ENCODE measurements at regions not wholly inside any gene's neighbourhood (a gene's known extent, or its start where the extent isn't known, plus 50 kb on each side); places are given as distances from the start of the nearest gene placed in this dataset.
"Not testable (repeated sequence)": the region's sequence is repeated elsewhere in the genome, so short reads cannot be mapped to it uniquely, and the experiment has no call there.

DNA sequence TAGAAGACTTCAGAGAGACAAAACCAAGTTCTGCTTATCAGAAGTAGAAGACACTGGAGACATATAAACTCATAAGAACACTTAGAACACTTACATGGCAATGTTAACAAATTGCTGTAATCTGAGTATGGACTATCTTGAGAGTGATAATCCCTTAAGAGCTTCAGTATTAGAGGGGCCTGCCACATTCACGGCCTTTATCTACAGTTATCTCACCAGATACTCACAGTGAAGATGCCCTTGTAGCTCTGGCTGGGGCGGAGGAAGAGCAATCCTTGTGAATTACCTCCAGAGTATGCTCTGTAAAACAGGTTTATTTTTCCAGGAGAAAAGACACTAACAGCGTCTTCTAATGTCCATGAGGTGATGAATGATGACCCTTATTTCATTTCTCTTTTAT lies 762.8 kb downstream of the FAM181B start:
- H3K9me3 Mint-ChIP-seq: no peaks in the 10 kb centered on the region
- no peaks in the 10 kb centered on the region for H3K36me3 Mint-ChIP-seq (ENCODE audit: low read depth)
- DNase-seq (ENCODE audit: low spot score): no peak
- no peaks in the 10 kb centered on the region for H3K4me1 Mint-ChIP-seq (ENCODE audit: low read depth)
- H3K27ac Mint-ChIP-seq: no peak overlapping the region
- no peaks in the 10 kb centered on the region for H3K27me3 Mint-ChIP-seq (ENCODE audit: low read depth)
- no peak overlapping the region for H3K4me3 Mint-ChIP-seq

DNA sequence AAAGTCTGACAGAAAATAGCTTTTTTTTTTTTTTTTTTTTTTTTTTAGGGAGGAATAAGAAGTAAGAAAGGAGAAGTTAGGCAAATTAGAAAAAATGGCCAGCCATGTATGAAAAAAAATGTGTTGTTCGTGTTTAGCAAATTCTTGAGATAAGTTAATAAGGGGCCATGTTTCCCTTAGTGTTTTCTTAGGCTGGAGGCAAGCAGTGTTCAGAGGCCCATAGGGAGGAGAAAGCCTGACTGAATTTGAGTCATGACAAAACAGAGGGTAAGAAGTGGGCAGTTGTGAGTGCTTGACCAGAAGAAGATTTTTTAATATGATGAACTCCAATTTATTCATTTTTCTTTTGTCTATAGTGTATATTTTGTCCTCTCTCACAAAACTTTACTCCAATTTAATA lies 766.4 kb downstream of the FAM181B start:
- no peak overlapping the region for H3K4me3 Mint-ChIP-seq
- no peaks in the 10 kb centered on the region for H3K36me3 Mint-ChIP-seq (ENCODE audit: low read depth)
- no peaks in the 10 kb centered on the region for H3K9me3 Mint-ChIP-seq
- DNase-seq (ENCODE audit: low spot score): no peak
- no peak overlapping the region for H3K27ac Mint-ChIP-seq
- H3K4me1 Mint-ChIP-seq (ENCODE audit: low read depth): peaks cover 11% of the 10 kb centered on the region
- no peaks in the 10 kb centered on the region for H3K27me3 Mint-ChIP-seq (ENCODE audit: low read depth)

DNA sequence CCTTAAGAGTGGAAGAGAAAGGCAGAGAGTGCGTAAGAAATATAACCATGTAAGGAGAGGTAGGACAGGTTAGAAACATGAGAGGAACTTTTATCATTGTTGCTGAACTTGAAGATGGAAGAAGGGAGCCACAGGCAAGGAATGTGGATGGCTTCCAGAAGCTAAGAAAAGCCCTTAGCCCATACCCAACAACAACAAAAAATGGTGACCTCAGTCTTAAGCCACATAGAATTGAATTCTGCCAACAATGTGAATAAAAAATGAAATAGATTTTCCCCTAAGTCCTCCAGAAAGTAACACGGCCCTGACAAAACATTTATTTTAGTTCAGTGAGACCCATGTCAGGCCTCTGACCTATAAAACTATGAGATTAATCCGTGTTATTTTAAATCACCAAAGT lies 767.3 kb downstream of the FAM181B start:
- DNase-seq (ENCODE audit: low spot score): no peak
- Mint-ChIP-seq H3K4me1 (ENCODE audit: low read depth) (peaks cover 12% of the 10 kb centered on the region), H3K27ac (no peak overlapping the region), H3K36me3 (ENCODE audit: low read depth) (no peaks in the 10 kb centered on the region), H3K27me3 (ENCODE audit: low read depth) (no peaks in the 10 kb centered on the region), H3K4me3 (no peak overlapping the region), H3K9me3 (no peaks in the 10 kb centered on the region)

DNA sequence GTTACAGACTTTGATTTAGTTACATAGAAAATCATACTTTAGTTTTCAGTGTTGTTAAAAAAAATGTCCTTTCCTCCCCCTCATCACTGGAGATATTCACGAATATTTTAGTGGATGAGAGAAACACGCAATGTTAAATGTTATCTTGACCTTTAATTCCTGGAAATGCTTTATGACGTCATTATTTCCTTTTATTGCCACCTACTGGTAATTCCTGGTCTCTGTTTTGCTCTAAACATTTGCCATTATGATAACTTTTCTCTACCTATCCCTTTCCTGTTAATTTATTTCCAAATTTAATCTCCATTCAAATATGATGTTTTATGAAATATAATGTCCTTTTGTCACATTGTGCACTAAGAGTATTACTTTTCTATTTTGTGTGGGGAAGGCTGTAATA lies 770.6 kb downstream of the FAM181B start:
- H3K27me3 Mint-ChIP-seq (ENCODE audit: low read depth): no peaks in the 10 kb centered on the region
- H3K4me1 Mint-ChIP-seq (ENCODE audit: low read depth): peaks cover 17% of the 10 kb centered on the region
- no peak overlapping the region for H3K4me3 Mint-ChIP-seq
- no peaks in the 10 kb centered on the region for H3K36me3 Mint-ChIP-seq (ENCODE audit: low read depth)
- H3K9me3 Mint-ChIP-seq: no peaks in the 10 kb centered on the region
- no peak for DNase-seq (ENCODE audit: low spot score)
- no peak overlapping the region for H3K27ac Mint-ChIP-seq

DNA sequence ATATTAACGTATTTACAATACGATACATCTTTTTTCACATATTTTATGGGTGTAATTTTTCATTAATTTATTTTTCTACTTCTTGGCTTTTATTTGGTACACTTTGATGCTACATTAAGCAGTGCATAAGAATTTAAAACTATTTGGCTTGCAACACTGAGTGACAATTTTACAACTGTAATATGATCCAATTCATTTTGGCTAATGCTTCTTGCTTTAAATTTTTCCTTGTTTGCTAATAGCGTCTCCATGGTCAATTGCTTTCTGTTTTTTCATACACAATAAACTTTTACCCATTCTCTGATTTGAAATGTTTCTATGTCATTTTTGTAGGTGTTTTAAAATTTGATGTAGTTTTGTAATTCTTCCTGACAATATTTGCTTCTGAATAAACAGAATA lies 773.2 kb downstream of the FAM181B start:
- Mint-ChIP-seq H3K36me3 (ENCODE audit: low read depth) (no peaks in the 10 kb centered on the region), H3K27ac (no peak overlapping the region), H3K4me3 (no peak overlapping the region), H3K27me3 (ENCODE audit: low read depth) (no peaks in the 10 kb centered on the region), H3K4me1 (ENCODE audit: low read depth) (peaks cover 17% of the 10 kb centered on the region), H3K9me3 (no peaks in the 10 kb centered on the region)
- DNase-seq (ENCODE audit: low spot score): no peak

DNA sequence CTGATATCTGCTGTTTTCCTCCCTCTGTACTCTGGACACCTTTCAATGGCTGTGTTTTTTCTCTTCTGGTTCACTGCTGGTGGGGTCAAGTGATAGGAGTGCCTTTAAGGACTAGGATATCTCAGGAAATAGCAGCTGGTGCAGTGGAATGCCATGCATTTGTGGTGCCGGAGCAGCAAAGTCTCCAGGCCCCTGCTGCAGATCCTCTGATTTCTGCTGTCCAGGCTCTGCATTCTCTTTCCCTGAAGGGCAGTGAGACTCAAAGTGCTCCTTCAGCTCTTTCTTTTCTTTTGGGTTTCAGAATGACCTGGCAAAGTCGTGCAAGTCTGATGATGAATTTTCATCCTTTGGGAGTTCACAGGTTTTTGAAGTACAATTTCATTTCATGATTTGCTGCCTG lies 774.3 kb downstream of the FAM181B start:
- H3K27me3 Mint-ChIP-seq (ENCODE audit: low read depth): no peaks in the 10 kb centered on the region
- DNase-seq (ENCODE audit: low spot score): no peak

DNA sequence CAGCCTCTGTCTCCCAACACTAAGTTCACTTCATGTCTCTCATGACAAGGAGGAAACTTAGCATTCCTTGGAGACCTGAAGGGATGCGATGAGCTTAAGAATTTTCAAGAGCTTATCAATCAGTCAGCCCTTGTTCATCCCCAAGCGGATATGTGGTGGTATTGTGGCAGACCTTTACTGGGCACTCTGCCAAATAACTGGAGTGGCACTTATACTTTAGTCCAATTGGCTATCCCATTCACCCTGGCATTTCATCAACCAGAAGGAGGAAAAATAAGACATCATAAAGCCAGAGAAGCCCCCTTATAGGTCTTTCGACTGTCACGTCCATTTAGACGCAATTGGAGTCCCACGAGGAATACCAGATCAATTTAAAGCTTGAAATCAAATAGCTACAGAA lies 779.4 kb downstream of the FAM181B start:
- H3K27ac Mint-ChIP-seq; H3K36me3 Mint-ChIP-seq (ENCODE audit: low read depth); H3K4me1 Mint-ChIP-seq (ENCODE audit: low read depth); H3K9me3 Mint-ChIP-seq; H3K4me3 Mint-ChIP-seq; H3K27me3 Mint-ChIP-seq (ENCODE audit: low read depth); DNase-seq (ENCODE audit: low spot score): not testable (repeated sequence)

More for the DNA sequence above, 774.3 kb downstream of the FAM181B start:
- Mint-ChIP-seq H3K4me1 (ENCODE audit: low read depth) (peaks cover 17% of the 10 kb centered on the region), H3K9me3 (no peaks in the 10 kb centered on the region), H3K27ac (no peak overlapping the region), H3K36me3 (ENCODE audit: low read depth) (no peaks in the 10 kb centered on the region), H3K4me3 (no peak overlapping the region)

DNA sequence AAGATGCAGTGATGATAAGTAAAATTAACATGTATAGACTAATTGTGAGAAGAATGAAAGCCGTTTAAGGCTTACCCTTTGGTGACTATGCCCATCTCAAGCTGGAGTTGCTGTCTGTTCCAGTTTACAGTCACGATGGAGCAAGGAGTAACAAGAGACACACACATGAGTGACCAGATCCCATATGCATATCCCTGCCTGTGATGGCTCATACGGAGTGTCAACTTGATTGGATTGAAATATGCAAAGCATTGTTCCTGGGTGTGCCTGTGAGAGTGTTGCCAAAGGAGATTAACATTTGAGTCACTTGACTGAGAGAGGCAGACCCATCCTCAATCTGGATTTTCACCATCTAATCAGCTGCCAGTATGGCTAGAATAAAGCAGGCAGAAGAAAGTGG lies 786.8 kb downstream of the FAM181B start:
- no peaks in the 10 kb centered on the region for H3K4me1 Mint-ChIP-seq (ENCODE audit: low read depth)
- no peaks in the 10 kb centered on the region for H3K9me3 Mint-ChIP-seq
- H3K27ac Mint-ChIP-seq: no peak overlapping the region
- no peaks in the 10 kb centered on the region for H3K36me3 Mint-ChIP-seq (ENCODE audit: low read depth)
- no peak for DNase-seq (ENCODE audit: low spot score)
- H3K27me3 Mint-ChIP-seq (ENCODE audit: low read depth): no peaks in the 10 kb centered on the region
- no peak overlapping the region for H3K4me3 Mint-ChIP-seq

DNA sequence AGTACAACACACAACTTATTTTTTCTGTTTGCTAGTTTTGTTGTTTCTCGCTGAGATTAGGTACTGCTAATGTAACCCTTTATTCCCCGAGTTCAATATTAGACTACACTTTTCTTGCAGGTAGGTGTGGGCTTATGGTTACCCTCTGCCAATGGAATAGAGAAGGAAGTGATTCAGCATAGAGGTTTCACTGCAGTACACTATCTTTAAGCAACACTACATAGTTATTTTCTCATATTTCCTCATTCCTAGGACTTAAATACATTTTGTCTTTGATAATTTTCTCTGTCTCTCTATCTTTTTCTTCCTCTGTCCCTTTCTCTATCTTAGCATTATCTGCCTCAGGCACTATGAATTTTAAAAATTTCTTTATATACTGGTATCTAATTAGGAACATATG lies 791.0 kb downstream of the FAM181B start:
- Mint-ChIP-seq H3K4me1 (ENCODE audit: low read depth) (no peaks in the 10 kb centered on the region), H3K9me3 (no peaks in the 10 kb centered on the region), H3K27me3 (ENCODE audit: low read depth) (no peaks in the 10 kb centered on the region), H3K27ac (no peak overlapping the region), H3K4me3 (no peak overlapping the region), H3K36me3 (ENCODE audit: low read depth) (no peaks in the 10 kb centered on the region)
- DNase-seq (ENCODE audit: low spot score): no peak

DNA sequence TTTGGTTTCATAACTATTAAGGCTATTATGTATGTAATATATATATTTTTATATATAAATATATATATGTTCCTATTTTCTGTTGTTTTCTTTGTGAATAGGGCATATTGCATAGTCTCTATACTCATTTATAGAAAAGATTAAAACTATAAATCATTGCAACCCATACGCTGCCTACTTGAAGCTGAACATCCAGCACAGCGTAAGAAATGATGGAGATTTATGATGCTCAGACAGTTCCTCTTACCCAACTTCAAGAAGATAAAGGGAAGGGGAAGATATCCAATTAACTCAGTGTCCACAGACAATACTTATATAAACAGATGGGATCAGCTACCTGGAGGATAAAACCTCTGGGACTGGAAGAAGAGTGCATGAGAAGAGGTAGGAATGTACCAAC lies 791.7 kb downstream of the FAM181B start:
- Mint-ChIP-seq H3K4me3 (no peak overlapping the region), H3K27me3 (ENCODE audit: low read depth) (no peaks in the 10 kb centered on the region), H3K4me1 (ENCODE audit: low read depth) (no peaks in the 10 kb centered on the region), H3K36me3 (ENCODE audit: low read depth) (no peaks in the 10 kb centered on the region), H3K9me3 (no peaks in the 10 kb centered on the region), H3K27ac (no peak overlapping the region)
- no peak for DNase-seq (ENCODE audit: low spot score)

DNA sequence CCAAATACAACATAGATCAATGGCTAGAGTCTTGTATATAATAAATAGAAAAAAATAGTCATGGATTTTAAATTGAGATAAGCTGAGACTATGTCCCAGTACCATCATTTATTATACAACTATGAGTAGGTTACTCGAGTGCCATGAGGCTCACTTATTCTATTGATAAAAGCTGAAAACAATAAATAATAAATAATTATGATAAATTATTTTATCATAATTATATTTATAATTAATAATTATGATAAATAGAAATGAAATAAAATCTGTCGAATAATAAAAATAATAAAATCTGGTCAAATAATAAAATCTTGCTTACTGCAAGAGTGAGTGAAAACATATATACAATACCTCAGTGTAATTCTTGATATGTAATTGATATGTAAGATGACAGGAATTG lies 801.4 kb downstream of the FAM181B start:
- Mint-ChIP-seq H3K4me1 (ENCODE audit: low read depth) (no peaks in the 10 kb centered on the region), H3K27me3 (ENCODE audit: low read depth) (no peaks in the 10 kb centered on the region), H3K36me3 (ENCODE audit: low read depth) (no peaks in the 10 kb centered on the region), H3K27ac (no peak overlapping the region), H3K9me3 (no peaks in the 10 kb centered on the region), H3K4me3 (no peak overlapping the region)
- DNase-seq (ENCODE audit: low spot score): no peak

DNA sequence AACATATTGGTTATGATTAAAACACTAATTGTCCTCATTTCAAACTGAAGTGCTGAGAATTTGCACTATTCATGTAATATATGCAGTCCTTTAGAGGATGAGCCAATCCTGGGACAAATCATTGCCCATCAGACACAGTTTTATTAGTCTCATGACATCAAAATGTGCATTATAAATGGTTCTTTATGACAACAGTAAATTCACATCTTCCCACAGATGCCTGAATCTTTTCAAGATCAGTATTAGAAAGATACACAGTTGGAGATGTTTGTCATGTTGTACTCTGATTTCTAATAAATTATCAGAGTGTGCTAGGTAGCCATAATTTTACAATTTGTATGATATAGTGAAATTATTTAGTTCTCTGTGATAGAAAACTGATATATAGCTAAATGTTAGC lies 813.5 kb downstream of the FAM181B start:
- H3K4me3 Mint-ChIP-seq: no peak overlapping the region
- H3K9me3 Mint-ChIP-seq: no peaks in the 10 kb centered on the region
- H3K4me1 Mint-ChIP-seq (ENCODE audit: low read depth): no peaks in the 10 kb centered on the region
- no peak for DNase-seq (ENCODE audit: low spot score)
- no peaks in the 10 kb centered on the region for H3K36me3 Mint-ChIP-seq (ENCODE audit: low read depth)
- H3K27me3 Mint-ChIP-seq (ENCODE audit: low read depth): no peaks in the 10 kb centered on the region
- H3K27ac Mint-ChIP-seq: no peak overlapping the region

DNA sequence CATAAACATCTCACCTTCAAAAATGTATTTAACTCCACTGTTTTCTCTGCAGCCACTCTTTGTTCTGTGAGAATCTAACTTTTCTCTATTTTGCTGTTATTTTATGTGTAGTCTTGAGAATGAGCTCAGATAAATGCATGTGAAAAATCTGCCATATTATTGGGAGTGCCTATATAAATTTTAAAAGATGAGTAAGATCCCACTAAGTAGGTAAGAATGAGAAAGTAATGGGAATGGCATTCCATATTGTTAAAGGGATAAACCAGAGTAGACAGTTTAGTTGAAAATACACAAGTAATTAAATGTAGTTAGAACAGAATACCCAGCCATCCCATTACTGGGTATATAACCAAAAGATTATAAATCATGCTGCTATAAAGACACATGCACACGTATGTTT lies 817.2 kb downstream of the FAM181B start:
- no peak for DNase-seq (ENCODE audit: low spot score)
- Mint-ChIP-seq H3K27ac (no peak overlapping the region), H3K4me1 (ENCODE audit: low read depth) (peaks cover 5% of the 10 kb centered on the region), H3K9me3 (no peaks in the 10 kb centered on the region), H3K4me3 (no peak overlapping the region), H3K36me3 (ENCODE audit: low read depth) (no peaks in the 10 kb centered on the region), H3K27me3 (ENCODE audit: low read depth) (no peaks in the 10 kb centered on the region)

DNA sequence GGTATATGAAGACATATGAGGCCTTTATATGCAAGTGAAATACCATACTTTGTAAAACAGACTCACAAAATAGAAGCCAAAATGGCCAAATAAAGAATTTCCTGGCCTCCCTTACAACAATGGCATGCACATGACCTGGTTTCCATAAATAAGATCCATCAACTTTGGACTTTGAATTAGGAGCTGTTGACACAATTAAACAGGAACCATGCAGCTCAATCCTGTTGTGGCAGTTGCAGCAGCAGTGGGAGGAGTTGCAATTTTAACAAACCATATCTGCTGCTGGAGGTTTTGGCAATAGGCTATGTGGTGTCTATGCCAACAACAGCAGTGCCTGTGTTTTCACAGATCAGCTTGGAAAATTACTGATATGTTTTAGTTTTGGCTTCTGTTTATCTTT lies 818.6 kb downstream of the FAM181B start:
- Mint-ChIP-seq H3K27me3 (ENCODE audit: low read depth) (no peaks in the 10 kb centered on the region), H3K27ac (no peak overlapping the region), H3K9me3 (no peaks in the 10 kb centered on the region), H3K4me3 (no peak overlapping the region), H3K4me1 (ENCODE audit: low read depth) (peaks cover 5% of the 10 kb centered on the region), H3K36me3 (ENCODE audit: low read depth) (no peaks in the 10 kb centered on the region)
- no peak for DNase-seq (ENCODE audit: low spot score)

DNA sequence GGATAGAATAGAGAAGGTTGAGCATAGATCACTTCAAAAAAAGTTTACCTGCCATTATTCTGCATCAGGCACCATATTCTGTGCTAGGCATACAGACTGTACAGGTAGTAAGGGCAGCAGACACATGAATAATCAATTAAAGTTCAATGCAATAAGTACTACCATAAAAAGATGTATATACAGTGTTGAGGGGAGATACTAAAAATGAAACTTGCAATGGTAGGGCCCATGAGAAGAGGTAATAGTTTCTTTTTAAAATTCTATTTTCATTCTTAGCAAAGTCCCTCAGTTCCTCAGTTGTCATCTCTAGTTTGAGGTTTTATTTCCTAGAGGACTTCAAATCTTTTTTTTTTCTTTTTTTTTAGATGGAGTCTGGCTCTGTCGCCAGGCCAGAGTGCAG lies 819.9 kb downstream of the FAM181B start:
- no peak overlapping the region for H3K27ac Mint-ChIP-seq
- H3K4me3 Mint-ChIP-seq: no peak overlapping the region
- H3K4me1 Mint-ChIP-seq (ENCODE audit: low read depth): peaks cover 5% of the 10 kb centered on the region
- peaks cover 1% of the 10 kb centered on the region for H3K9me3 Mint-ChIP-seq
- H3K27me3 Mint-ChIP-seq (ENCODE audit: low read depth): no peaks in the 10 kb centered on the region
- no peaks in the 10 kb centered on the region for H3K36me3 Mint-ChIP-seq (ENCODE audit: low read depth)
- DNase-seq (ENCODE audit: low spot score): no peak

DNA sequence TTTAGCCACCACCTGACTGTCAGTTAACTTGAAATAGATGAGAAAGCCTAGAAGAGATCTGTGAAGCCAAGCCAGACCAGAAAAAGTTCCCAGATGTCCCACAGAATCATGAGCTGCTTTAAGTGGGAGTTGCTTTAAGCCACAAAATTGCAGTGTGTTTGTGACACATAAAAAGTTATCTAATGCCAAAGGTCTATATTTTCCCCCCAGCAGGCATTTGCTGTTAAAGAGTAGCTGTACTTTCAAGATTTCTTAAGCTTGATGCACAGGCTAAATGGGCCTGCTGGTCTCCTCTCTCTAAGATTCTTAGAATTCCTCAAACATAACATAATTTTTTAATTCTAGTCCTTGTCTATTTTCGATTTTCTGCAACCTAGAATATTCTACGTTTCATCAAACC lies 825.7 kb downstream of the FAM181B start:
- Mint-ChIP-seq H3K36me3 (ENCODE audit: low read depth) (no peaks in the 10 kb centered on the region), H3K27ac (no peak overlapping the region), H3K4me3 (no peak overlapping the region), H3K4me1 (ENCODE audit: low read depth) (no peaks in the 10 kb centered on the region), H3K27me3 (ENCODE audit: low read depth) (no peaks in the 10 kb centered on the region), H3K9me3 (peaks cover 4% of the 10 kb centered on the region)
- no peak for DNase-seq (ENCODE audit: low spot score)

All from T-helper 2 cell treated with Interferon-gamma antibody and Interleukin-4, amounts not matched to agents 5 μg/mL and 100 μg/mL, for 36 hours (primary cell).